ENCODE measurements at regions not wholly inside any gene's neighbourhood (a gene's known extent, or its start where the extent isn't known, plus 50 kb on each side); places are given as distances from the start of the nearest gene placed in this dataset.

- no peak overlapping the region for H3K4me3 ChIP-seq (ENCODE audit: low read depth, low read length)
- TF ChIP-seq CTCF (IDR thresholded peaks at IDR 0.05; ENCODE audit: borderline replicate concordance, insufficient read depth, low read depth, low read length) = no peak
These were observed 312.9 kb downstream of the GJA1 start for GRCh38 chr6:121748376-121748775.

DNA sequence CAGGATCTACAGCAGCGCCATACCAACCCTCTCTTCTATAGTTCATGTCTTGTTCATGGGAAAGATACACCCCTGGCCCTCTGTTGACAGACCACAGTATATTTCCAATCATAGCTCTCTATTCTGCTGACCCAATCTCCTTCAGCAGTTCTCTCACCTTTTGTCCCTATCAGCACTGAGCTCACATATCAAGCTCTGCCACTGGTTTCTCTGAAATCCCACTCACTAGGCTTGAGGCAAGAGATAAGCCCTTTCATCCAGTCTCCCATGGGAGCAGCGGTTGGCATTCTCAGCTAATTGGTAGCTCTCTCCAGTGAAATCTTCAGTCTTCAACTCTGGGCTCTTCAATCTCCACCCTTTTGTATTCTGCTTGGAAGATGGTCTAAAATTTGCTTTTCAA lies 313.4 kb downstream of the GJA1 start:
- no peak for TF ChIP-seq CTCF (IDR thresholded peaks at IDR 0.05; ENCODE audit: borderline replicate concordance, insufficient read depth, low read depth, low read length)
- H3K4me3 ChIP-seq (ENCODE audit: low read depth, low read length) = no peak overlapping the region

GRCh38 chr6:121755485-121755884 lies 320.0 kb downstream of the GJA1 start:
- no peak overlapping the region for H3K4me3 ChIP-seq (ENCODE audit: low read depth, low read length)
- no peak for TF ChIP-seq CTCF (IDR thresholded peaks at IDR 0.05; ENCODE audit: borderline replicate concordance, insufficient read depth, low read depth, low read length)

GRCh38 chr6:121756666-121757065 lies 321.2 kb downstream of the GJA1 start:
- no peak overlapping the region for H3K4me3 ChIP-seq (ENCODE audit: low read depth, low read length)
- no peak for TF ChIP-seq CTCF (IDR thresholded peaks at IDR 0.05; ENCODE audit: borderline replicate concordance, insufficient read depth, low read depth, low read length)

DNA sequence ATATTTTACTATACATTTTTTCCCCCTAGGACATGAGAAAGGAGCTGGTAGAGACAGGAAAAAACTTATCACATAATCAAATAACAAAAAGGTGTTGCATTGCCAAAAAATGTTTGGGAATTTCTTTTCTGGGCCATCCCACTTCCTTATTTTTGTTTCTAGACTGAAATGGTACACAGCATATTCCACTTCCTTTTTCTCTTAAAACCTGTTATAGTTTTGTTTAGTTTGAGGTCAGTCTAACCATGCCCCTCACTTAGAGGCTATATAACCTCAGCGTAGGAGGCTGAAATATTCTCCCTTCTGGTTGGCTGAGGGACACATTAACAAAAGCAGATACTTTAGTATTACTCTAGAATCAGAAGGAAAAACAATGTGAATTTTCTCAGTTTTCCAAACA lies 323.9 kb downstream of the GJA1 start:
- H3K4me3 ChIP-seq (ENCODE audit: low read depth, low read length) = no peak overlapping the region
- TF ChIP-seq CTCF (IDR thresholded peaks at IDR 0.05; ENCODE audit: borderline replicate concordance, insufficient read depth, low read depth, low read length) = no peak

DNA sequence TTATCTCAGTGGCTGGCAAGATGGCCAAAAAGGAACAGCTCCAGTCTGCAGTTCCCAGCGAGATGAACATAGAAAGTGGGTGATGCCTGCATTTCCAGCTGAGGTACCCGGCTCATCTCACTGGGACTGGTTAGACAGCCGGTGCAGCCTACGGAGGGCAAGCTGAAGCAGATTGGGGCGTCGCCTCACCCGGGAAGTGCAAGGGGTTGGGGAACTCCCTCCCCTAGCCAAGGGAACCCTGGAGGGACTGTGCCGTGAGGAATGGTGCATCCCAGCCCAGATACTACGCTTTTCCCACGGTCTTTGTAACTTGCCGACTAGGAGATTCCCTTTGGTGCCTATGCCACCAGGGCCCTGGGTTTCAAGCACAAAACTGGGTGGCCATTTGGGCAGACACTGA lies 324.7 kb downstream of the GJA1 start:
- TF ChIP-seq CTCF (IDR thresholded peaks at IDR 0.05; ENCODE audit: borderline replicate concordance, insufficient read depth, low read depth, low read length) = no peak
- H3K4me3 ChIP-seq (ENCODE audit: low read depth, low read length) = no peak overlapping the region

GRCh38 chr6:121760745-121761144 lies 325.3 kb downstream of the GJA1 start:
- TF ChIP-seq CTCF (IDR thresholded peaks at IDR 0.05; ENCODE audit: borderline replicate concordance, insufficient read depth, low read depth, low read length) = no peak
- H3K4me3 ChIP-seq (ENCODE audit: low read depth, low read length) = no peak overlapping the region
